HCT116 (cell line): ENCODE measurements at regions not wholly inside any gene's neighbourhood (a gene's known extent, or its start where the extent isn't known, plus 50 kb on each side); places are given as distances from the start of the nearest gene placed in this dataset.

Experiments used
- ATAC-seq: fragments of 200-7000 bp; cut with Tn5 transposase; 2 replicates; pipeline ENCODE4 v1.9.1; 2020; ENCODE audit warnings: mild to moderate bottlenecking, moderate library complexity
- BruUV-seq: library from RNA; stranded (reverse); fragments of 400-500 nt; replicated peaks from 2 replicates; lab custom pipeline; 2021; lab: Mats Ljungman, UMichigan
- CTCF ChIA-PET: fragments of 300-600 bp; sonication (Branson Sonifier 250); formaldehyde crosslinking; loops from one replicate; lab custom pipeline; 2021; ENCODE audit warnings: antibody characterized with exemption; lab: Charles Lee
- POLR2A ChIA-PET: fragments of 300-600, 350-600 bp; sonication (Branson Sonifier 250); formaldehyde crosslinking; loops from one replicate; lab custom pipeline; 2021; ENCODE audit warnings: antibody characterized with exemption; lab: Charles Lee
- RAD21 ChIA-PET, 2 experiments: fragments of 300-600 bp; sonication (Branson Sonifier 250); formaldehyde crosslinking; loops; one replicate each; lab custom pipeline; 2023; ENCODE audit warnings: low total read pairs in 2 of 2; ENCODE audit not compliant: uncharacterized antibody in 2 of 2, unreplicated experiment in 2 of 2, low non-redundant PET in 1 of 2; lab: Charles Lee
- DNase-seq: peaks from one replicate; pipeline ENCODE4 v3.0.0-alpha.2; 2010; ENCODE audit warnings: low read depth, low spot score
- H2AFZ ChIP-seq: fragments of 200-600 bp; shearing (Covaris generic), sonication (generic); 2 replicates; pipeline ENCODE4 v1.6.1; 2017; ENCODE audit warnings: low read depth, mixed run types, mixed read lengths, antibody characterized with exemption, low read length; ENCODE audit not compliant: poor library complexity, severe bottlenecking
- H3K27ac ChIP-seq: 2 replicates; pipeline ENCODE4 v1.5.1; 2012; ENCODE audit warnings: low read depth, low read length
- H3K27me3 ChIP-seq: fragments of 200-600 bp; sonication (generic); 2 replicates; pipeline ENCODE4 v1.6.1; 2016; ENCODE audit warnings: mixed run types, low read length, mixed read lengths; ENCODE audit not compliant: insufficient read depth
- H3K36me3 ChIP-seq, 2 experiments: fragments of 200-500 bp in 1 of 2; fragments of 200-600 bp in 1 of 2; sonication (Bioruptor generic) in 1 of 2; sonication (generic) in 1 of 2; 2 replicates each; pipeline versions ENCODE4 v1.5.1 to v1.6.1; 2014 to 2016; ENCODE audit warnings: low read length in 2 of 2, inconsistent platforms in 1 of 2, mixed read lengths in 1 of 2, mixed run types in 1 of 2; ENCODE audit not compliant: insufficient read depth in 2 of 2, control insufficient read depth in 1 of 2
- H3K4me1 ChIP-seq, 2 experiments: fragments of 200-600 bp in 1 of 2; sonication (generic) in 1 of 2; 2 replicates each; pipeline versions ENCODE4 v1.5.1 to v1.6.1; 2012 to 2017; ENCODE audit warnings: low read length in 2 of 2, inconsistent platforms in 1 of 2, mild to moderate bottlenecking in 1 of 2, mixed read lengths in 1 of 2, mixed run types in 1 of 2, moderate library complexity in 1 of 2; ENCODE audit not compliant: insufficient read depth in 2 of 2, control insufficient read depth in 1 of 2
- H3K4me2 ChIP-seq: fragments of 200-600 bp; sonication (generic); 2 replicates; pipeline ENCODE4 v1.6.1; 2017; ENCODE audit warnings: mixed run types, low read length, mixed read lengths
- H3K4me3 ChIP-seq, 2 experiments: fragments of 200-600 bp in 1 of 2; sonication (generic) in 1 of 2; replicated peaks in 1 of 2; 2 replicates each; pipeline ENCODE4 v1.5.1; 2011 to 2016; ENCODE audit warnings: low read length in 2 of 2, control low read depth in 1 of 2, low read depth in 1 of 2, mild to moderate bottlenecking in 1 of 2, mixed read lengths in 1 of 2, mixed run types in 1 of 2
- H3K79me2 ChIP-seq: fragments of 200-600 bp; sonication (generic); 2 replicates; pipeline ENCODE4 v1.6.1; 2017; ENCODE audit warnings: mild to moderate bottlenecking, mixed run types, low read length, moderate library complexity, mixed read lengths; ENCODE audit not compliant: insufficient read depth
- H3K9ac ChIP-seq: fragments of 200-600 bp; sonication (generic); 2 replicates; pipeline ENCODE4 v1.6.1; 2016; ENCODE audit warnings: low read length, mixed read lengths
- H3K9me2 ChIP-seq: fragments of 200-600 bp; sonication (generic), shearing (Covaris generic); 2 replicates; pipeline ENCODE4 v1.6.1; 2017; ENCODE audit warnings: mixed run types, mild to moderate bottlenecking, moderate library complexity; ENCODE audit not compliant: insufficient read depth
- H3K9me3 ChIP-seq, 2 experiments: fragments of 200-500 bp in 1 of 2; fragments of 200-600 bp in 1 of 2; sonication (Bioruptor generic) in 1 of 2; sonication (generic) in 1 of 2; 2 replicates each; pipeline ENCODE4 v1.6.1; 2014 to 2017; ENCODE audit warnings: low read length in 2 of 2, mixed read lengths in 2 of 2, inconsistent platforms in 1 of 2, low read depth in 1 of 2, mild to moderate bottlenecking in 1 of 2, mixed run types in 1 of 2, moderate library complexity in 1 of 2; ENCODE audit not compliant: control insufficient read depth in 1 of 2, insufficient read depth in 1 of 2
- H4K20me1 ChIP-seq: fragments of 200-600 bp; sonication (generic), shearing (Covaris generic); 2 replicates; pipeline ENCODE4 v1.6.1; 2017; ENCODE audit warnings: mixed run types, mild to moderate bottlenecking, moderate library complexity; ENCODE audit not compliant: insufficient read depth
- CEBPB ChIP-seq: IDR thresholded peaks from 2 replicates; pipeline ENCODE4 v1.6.1; 2012; ENCODE audit warnings: low read depth
- EGR1 ChIP-seq: IDR thresholded peaks from 2 replicates; pipeline ENCODE4 v1.6.1; 2012; ENCODE audit warnings: low read depth
- ELF1 ChIP-seq: IDR thresholded peaks from 2 replicates; pipeline ENCODE4 v1.6.1; 2012; ENCODE audit warnings: low read depth, borderline replicate concordance
- FOSL1 ChIP-seq: IDR thresholded peaks from 2 replicates; pipeline ENCODE4 v1.6.1; 2012; ENCODE audit warnings: low read depth
- RAD21 ChIP-seq: IDR thresholded peaks from 2 replicates; pipeline ENCODE4 v1.6.1; 2012; ENCODE audit warnings: low read depth, mild to moderate bottlenecking
- REST ChIP-seq: IDR thresholded peaks from 2 replicates; pipeline ENCODE4 v1.6.1; 2012; ENCODE audit warnings: low read depth
- ZFX ChIP-seq: fragments of 450-650 bp; IDR thresholded peaks from 2 replicates; pipeline ENCODE4 v1.6.1; 2017
- intact Hi-C: fragments of 100-400 bp; cut with micrococcal nuclease; formaldehyde crosslinking; loops from 2 replicates; pipeline ENCODE4 v1.10.0; 2022
- TF ChIP-seq, protein P1 (sequence below): IDR thresholded peaks from 2 replicates; pipeline ENCODE4 v1.6.1; 2012

DNA sequence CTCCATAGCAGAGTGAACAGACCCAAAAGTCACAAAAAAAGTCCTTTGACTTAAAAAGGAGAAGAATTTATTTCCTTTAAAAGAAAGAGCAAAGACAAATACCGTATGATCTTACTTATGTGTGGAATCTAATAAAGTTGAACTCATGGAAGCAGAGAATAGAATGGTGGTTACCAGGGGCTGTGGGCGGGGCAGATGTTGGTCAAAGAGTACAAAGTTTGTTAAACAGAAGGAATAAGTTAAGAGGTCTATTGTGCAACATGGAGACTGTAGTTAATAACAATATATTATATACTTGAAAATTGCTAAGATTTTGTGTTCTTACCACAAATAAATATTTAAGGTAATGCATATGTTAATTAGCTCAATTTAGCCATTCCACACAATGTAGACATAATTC, 173.3 kb upstream of the S100G start:
- Histone ChIP-seq H3K9me3 (no peaks in the 10 kb centered on the region), H3K27me3 (no peaks in the 10 kb centered on the region), H3K79me2 (no peaks in the 10 kb centered on the region), H3K4me3 (no peak overlapping the region), H2AFZ (no peak overlapping the region), H3K4me1 (peaks cover 0 to 14% of the 10 kb centered on the region in 2 experiments; a peak in 2 of 4 replicates), H3K9ac (no peak overlapping the region), H3K36me3 (no peaks in the 10 kb centered on the region), H3K27ac (no peak overlapping the region), H3K9me2 (no peaks in the 10 kb centered on the region), H4K20me1 (no peaks in the 10 kb centered on the region), H3K4me2 (no peak overlapping the region)
- POLR2A ChIA-PET = no interaction called here
- BruUV-seq = no TSS peak
- DNase-seq = no peak
- intact Hi-C loops = no loop called here
- no peak for ATAC-seq
- no peak for TF ChIP-seq FOSL1
- TF ChIP-seq EGR1 = no peak
- no peak for TF ChIP-seq RAD21
- no peak for TF ChIP-seq CEBPB
- no peak for TF ChIP-seq REST
- no peak for TF ChIP-seq ELF1
- TF ChIP-seq, protein P1, sequence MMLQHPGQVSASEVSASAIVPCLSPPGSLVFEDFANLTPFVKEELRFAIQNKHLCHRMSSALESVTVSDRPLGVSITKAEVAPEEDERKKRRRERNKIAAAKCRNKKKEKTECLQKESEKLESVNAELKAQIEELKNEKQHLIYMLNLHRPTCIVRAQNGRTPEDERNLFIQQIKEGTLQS = no peak
- no peak for TF ChIP-seq ZFX
- RAD21 ChIA-PET = no interaction called here
- CTCF ChIA-PET = no interaction called here
